H9 (cell line): ENCODE measurements at regions not wholly inside any gene's neighbourhood (a gene's known extent, or its start where the extent isn't known, plus 50 kb on each side); places are given as distances from the start of the nearest gene placed in this dataset.

Experiments
- DNase-seq: peaks from one replicate; pipeline ENCODE4 v3.0.0-alpha.2; 2017
- H2AFZ ChIP-seq: one replicate; pipeline ENCODE4 v1.6.1; 2013; ENCODE audit warnings: mild to moderate bottlenecking, low read length, control low read depth, moderate library complexity
- H2AK5ac ChIP-seq: 2 replicates; pipeline ENCODE4 v1.6.1; 2013; ENCODE audit warnings: low read length, control low read depth, mixed read lengths; ENCODE audit not compliant: insufficient read length
- H2BK120ac ChIP-seq: one replicate; pipeline ENCODE4 v1.6.1; 2013; ENCODE audit warnings: low read depth, mild to moderate bottlenecking, low read length, control low read depth, inconsistent platforms; ENCODE audit not compliant: poor library complexity, severe bottlenecking
- H2BK12ac ChIP-seq: 2 replicates; pipeline ENCODE4 v1.6.1; 2013; ENCODE audit warnings: low read length, control low read depth, mixed read lengths, low read depth; ENCODE audit not compliant: insufficient read length
- H2BK15ac ChIP-seq: 2 replicates; pipeline ENCODE4 v1.6.1; 2013; ENCODE audit warnings: low read depth, low read length, control low read depth
- H2BK20ac ChIP-seq: one replicate; pipeline ENCODE4 v1.6.1; 2013; ENCODE audit warnings: low read depth, mild to moderate bottlenecking, low read length, control low read depth, inconsistent platforms; ENCODE audit not compliant: poor library complexity, severe bottlenecking
- H2BK5ac ChIP-seq: 2 replicates; pipeline ENCODE4 v1.6.1; 2013; ENCODE audit warnings: low read length, control low read depth, mixed read lengths; ENCODE audit not compliant: insufficient read length
- H3K14ac ChIP-seq: 2 replicates; pipeline ENCODE4 v1.6.1; 2013; ENCODE audit warnings: low read length, control low read depth; ENCODE audit not compliant: insufficient read depth
- H3K18ac ChIP-seq: 2 replicates; pipeline ENCODE4 v1.6.1; 2013; ENCODE audit warnings: low read depth, mild to moderate bottlenecking, mixed read lengths, low read length, control low read depth; ENCODE audit not compliant: insufficient read length
- H3K23ac ChIP-seq: 2 replicates; pipeline ENCODE4 v1.6.1; 2013; ENCODE audit warnings: low read length, control low read depth, mixed read lengths, low read depth; ENCODE audit not compliant: insufficient read length
- H3K23me2 ChIP-seq: 2 replicates; pipeline ENCODE4 v1.6.1; 2013; ENCODE audit warnings: low read depth, mild to moderate bottlenecking, mixed read lengths, low read length, control low read depth; ENCODE audit not compliant: insufficient read length, poor library complexity, severe bottlenecking
- H3K27ac ChIP-seq: 2 replicates; pipeline ENCODE4 v1.5.1; 2013; ENCODE audit warnings: low read length, control low read depth, mixed read lengths, low read depth; ENCODE audit not compliant: insufficient read length
- H3K27me3 ChIP-seq: 2 replicates; pipeline ENCODE4 v1.6.1; 2013; ENCODE audit warnings: low read length, control low read depth, inconsistent platforms; ENCODE audit not compliant: insufficient read depth
- H3K4ac ChIP-seq: 2 replicates; pipeline ENCODE4 v1.6.1; 2013; ENCODE audit warnings: low read depth, mild to moderate bottlenecking, control low read depth, inconsistent platforms, low read length, moderate library complexity
- H3K4me1 ChIP-seq: 2 replicates; pipeline ENCODE4 v1.6.1; 2013; ENCODE audit warnings: low read length, control low read depth, inconsistent platforms; ENCODE audit not compliant: insufficient read depth
- H3K4me2 ChIP-seq: 2 replicates; pipeline ENCODE4 v1.6.1; 2013; ENCODE audit warnings: low read length, control low read depth, mixed read lengths; ENCODE audit not compliant: insufficient read length, insufficient read depth
- H3K56ac ChIP-seq: 2 replicates; pipeline ENCODE4 v1.6.1; 2013; ENCODE audit warnings: low read depth, mild to moderate bottlenecking, mixed read lengths, low read length, control low read depth; ENCODE audit not compliant: insufficient read length
- H3K79me1 ChIP-seq: 2 replicates; pipeline ENCODE4 v1.6.1; 2013; ENCODE audit warnings: low read depth, mild to moderate bottlenecking, moderate library complexity, low read length, control low read depth, inconsistent platforms; ENCODE audit not compliant: insufficient read depth, poor library complexity, severe bottlenecking
- H3K79me2 ChIP-seq: 2 replicates; pipeline ENCODE4 v1.6.1; 2013; ENCODE audit warnings: low read length, control low read depth, inconsistent platforms; ENCODE audit not compliant: insufficient read depth
- H3K9ac ChIP-seq: 2 replicates; pipeline ENCODE4 v1.6.1; 2013; ENCODE audit warnings: low read length, control low read depth, mixed read lengths; ENCODE audit not compliant: insufficient read length; ENCODE audit errors: extremely low read depth
- H3K9me3 ChIP-seq: one replicate; pipeline ENCODE4 v1.6.1; 2013; ENCODE audit warnings: low read depth, low read length, inconsistent platforms; ENCODE audit not compliant: control insufficient read depth
- H3T11ph ChIP-seq: one replicate; pipeline ENCODE4 v1.6.1; 2013; ENCODE audit warnings: mild to moderate bottlenecking, low read length, control low read depth, inconsistent platforms
- H4K20me1 ChIP-seq: one replicate; pipeline ENCODE4 v1.6.1; 2013; ENCODE audit not compliant: control insufficient read depth, insufficient read length, insufficient read depth
- H4K5ac ChIP-seq: 2 replicates; pipeline ENCODE4 v1.6.1; 2013; ENCODE audit warnings: low read depth, mild to moderate bottlenecking, mixed read lengths, low read length, control low read depth; ENCODE audit not compliant: insufficient read length
- H4K8ac ChIP-seq: replicated peaks from 2 replicates; pipeline ENCODE4 v1.6.1; 2013; ENCODE audit warnings: low read length, control low read depth, mixed read lengths, low read depth; ENCODE audit not compliant: insufficient read length
- H4K91ac ChIP-seq: 2 replicates; pipeline ENCODE4 v1.6.1; 2013; ENCODE audit warnings: low read depth, mild to moderate bottlenecking, moderate library complexity, mixed read lengths, low read length, control low read depth; ENCODE audit not compliant: insufficient read length
- H3K27ac Mint-ChIP-seq, 3 experiments: 2 replicates in 2 of 3; 3 replicates in 1 of 3; pipeline ENCODE4 v1.8.0; 2020 to 2021; ENCODE audit warnings: mixed read lengths in 3 of 3, mild to moderate bottlenecking in 1 of 3, moderate library complexity in 1 of 3
- H3K27me3 Mint-ChIP-seq: 2 replicates; pipeline ENCODE4 v1.8.0; 2021; ENCODE audit warnings: low read depth, mild to moderate bottlenecking, moderate library complexity, mixed read lengths
- H3K36me3 Mint-ChIP-seq, 3 experiments: 2 replicates in 2 of 3; 3 replicates in 1 of 3; pipeline ENCODE4 v1.8.0; 2020 to 2021; ENCODE audit warnings: low read depth in 3 of 3, mixed read lengths in 3 of 3; ENCODE audit not compliant: insufficient read depth in 1 of 3
- H3K4me1 Mint-ChIP-seq, 2 experiments: 2 replicates each; pipeline ENCODE4 v1.8.0; 2020; ENCODE audit warnings: mixed read lengths in 2 of 2
- H3K4me3 Mint-ChIP-seq, 2 experiments: 2 replicates in 1 of 2; 3 replicates in 1 of 2; pipeline ENCODE4 v1.8.0; 2020 to 2021; ENCODE audit warnings: mild to moderate bottlenecking in 2 of 2, mixed read lengths in 2 of 2, moderate library complexity in 1 of 2
- H3K9me3 Mint-ChIP-seq, 2 experiments: 2 replicates in 1 of 2; 3 replicates in 1 of 2; pipeline ENCODE4 v1.8.0; 2020; ENCODE audit warnings: mild to moderate bottlenecking in 2 of 2, mixed read lengths in 2 of 2, moderate library complexity in 1 of 2
- CTCF ChIP-seq: fragments of 200-600 bp; sonication (generic); conservative IDR thresholded peaks from 3 replicates; pipeline ENCODE4 v1.8.0; 2021; ENCODE audit warnings: antibody characterized with exemption, mild to moderate bottlenecking
- WGBS: extraction: QIAGEN DNeasy Blood & Tissue Kit; methylation state at CpG from one replicate; pipeline ENCODE4 v1.1.7; 2013; ENCODE audit warnings: missing lambda C conversion rate, low lambda C conversion rate, mixed read lengths; ENCODE audit not compliant: insufficient read length; ENCODE audit errors: extremely low coverage; 5-methylcytosine and 5-hydroxymethylcytosine counted together

DNA sequence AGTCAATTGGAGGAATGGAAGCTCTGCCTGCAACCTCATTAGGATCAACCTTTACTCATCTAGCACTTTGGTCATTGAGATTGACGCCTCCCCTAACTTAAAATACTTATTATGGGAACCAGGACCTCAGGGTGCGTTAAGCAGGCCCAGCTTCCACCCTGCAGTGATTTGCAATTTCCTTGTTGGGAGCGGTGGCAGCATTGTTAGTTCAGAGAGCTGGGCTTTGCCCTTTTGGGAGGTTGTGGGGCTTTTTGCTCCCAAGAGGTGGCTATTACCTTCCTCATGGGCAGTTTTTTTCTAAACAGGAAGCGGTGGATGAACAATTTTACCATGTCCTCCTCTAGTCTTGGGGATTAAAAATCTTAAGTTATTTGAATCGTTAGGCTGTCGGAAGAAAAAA is 60.9 kb downstream of the TMEM215 start:
- H3K79me1 ChIP-seq, result no peaks in the 10 kb centered on the region
- no CpG with 5 or more reads among the region's 6 CpGs for WGBS

More for the DNA sequence above, 60.9 kb downstream of the TMEM215 start:
- Histone ChIP-seq H3K18ac (no peak overlapping the region), H4K8ac (no peak overlapping the region), H3K27ac (no peak overlapping the region), H3K56ac (no peak overlapping the region), H4K20me1 (no peaks in the 10 kb centered on the region), H3K23ac (no peak overlapping the region), H3K9ac (no peak overlapping the region), H3T11ph (no peak overlapping the region), H3K27me3 (no peaks in the 10 kb centered on the region), H4K5ac (no peak overlapping the region), H2BK120ac (no peak overlapping the region), H3K4me1 (no peaks in the 10 kb centered on the region), H3K4me2 (no peak overlapping the region), H2BK12ac (no peak overlapping the region), H2AK5ac (no peak overlapping the region), H2AFZ (no peak overlapping the region), H2BK20ac (no peak overlapping the region), H2BK15ac (no peak overlapping the region), H3K23me2 (no peaks in the 10 kb centered on the region), H2BK5ac (no peak overlapping the region), H4K91ac (no peak overlapping the region), H3K4ac (no peak overlapping the region), H3K79me2 (no peaks in the 10 kb centered on the region), H3K9me3 (no peaks in the 10 kb centered on the region), H3K14ac (no peak overlapping the region)
- no peaks in the 10 kb centered on the region for H3K36me3 Mint-ChIP-seq
- no peak overlapping the region for H3K4me3 Mint-ChIP-seq
- H3K4me1 Mint-ChIP-seq, result peaks cover 3 to 7% of the 10 kb centered on the region in 2 experiments
- no peak for DNase-seq
- no peak for TF ChIP-seq CTCF
- no peaks in the 10 kb centered on the region for H3K27me3 Mint-ChIP-seq
- H3K9me3 Mint-ChIP-seq, result peaks cover 0 to 2% of the 10 kb centered on the region in 2 experiments; a peak in 1 of 5 replicates
- H3K27ac Mint-ChIP-seq, result peak overlapping the region in 2 of 3 experiments; percentile 7 to 18; a peak in 1 of 7 replicates
